Esophagus squamous epithelium (tissue), 5 donors: ENCODE measurements at regions not wholly inside any gene's neighbourhood (a gene's known extent, or its start where the extent isn't known, plus 50 kb on each side); places are given as distances from the start of the nearest gene placed in this dataset.

Source experiments
- DNase-seq: peaks from one replicate; lab custom pipeline; 2025; lab: John Stamatoyannopoulos, UW
- H3K27ac ChIP-seq, 4 donors: fragments of 200-600 bp; sonication (generic); one replicate each; pipeline ENCODE4 v1.5.1; 2016 to 2019; ENCODE audit warnings: mild to moderate bottlenecking in 1 of 4
- H3K27me3 ChIP-seq, 4 donors: fragments of 200-600 bp; sonication (generic); 1 replicate in 3 of 4; 2 replicates in 1 of 4; pipeline versions ENCODE4 v1.5.1 to v1.6.0; 2017 to 2021; ENCODE audit warnings: antibody characterized with exemption in 1 of 4
- H3K36me3 ChIP-seq, 3 donors: fragments of 200-600 bp; sonication (generic); one replicate each; pipeline ENCODE4 v1.5.1; 2016 to 2019
- H3K4me1 ChIP-seq, 3 donors: fragments of 200-600 bp; sonication (generic); one replicate each; pipeline ENCODE4 v1.5.1; 2017 to 2019
- H3K4me3 ChIP-seq, 4 donors: fragments of 200-600 bp; sonication (generic); 1 replicate in 3 of 4; 2 replicates in 1 of 4; pipeline ENCODE4 v1.5.1; 2016 to 2019; ENCODE audit warnings: mild to moderate bottlenecking in 2 of 4, moderate library complexity in 1 of 4
- H3K9me3 ChIP-seq, 3 donors: fragments of 200-600 bp; sonication (generic); one replicate each; pipeline ENCODE4 v1.5.1; 2016 to 2019
- CTCF ChIP-seq, 6 experiments: fragments of 450-650 bp in 4 of 6; fragments of 200-600 bp in 2 of 6; sonication (generic) in 2 of 6; IDR thresholded peaks; one replicate each; pipeline ENCODE4 v1.5.1; 2016 to 2019; ENCODE audit warnings: antibody characterized with exemption in 6 of 6, mild to moderate bottlenecking in 4 of 6, moderate library complexity in 4 of 6
- POLR2A ChIP-seq, 4 donors: fragments of 450-650 bp; IDR thresholded peaks; one replicate each; pipeline ENCODE4 v1.6.1; 2017; ENCODE audit warnings: antibody characterized with exemption in 4 of 4, mild to moderate bottlenecking in 4 of 4, moderate library complexity in 3 of 4
- WGBS, 2 donors: methylation state at CpG; one replicate each; pipeline ENCODE4 v1.1.5; 2018; 5-methylcytosine and 5-hydroxymethylcytosine counted together
- intact Hi-C: fragments of 100-400 bp; cut with DNase I; formaldehyde crosslinking; loops from one replicate; pipeline ENCODE4 v1.15.0; 2022
- donor health status: DM: yes; HTN: yes; CAD: no.

- Histone ChIP-seq H3K27me3 (no peaks in the 10 kb centered on the region), H3K36me3 (no peaks in the 10 kb centered on the region), H3K4me1 (peaks cover 0 to 10% (median 0%) of the 10 kb centered on the region in 3 donors), H3K9me3 (no peaks in the 10 kb centered on the region), H3K27ac (no peak overlapping the region), H3K4me3 (no peak overlapping the region)
- intact Hi-C loops, result no loop called here
- TF ChIP-seq POLR2A (IDR thresholded peaks at IDR 0.05) (no peak), CTCF (IDR thresholded peaks at IDR 0.05) (no peak)
- no peak for DNase-seq
Observed at GRCh38 chr5:74314906-74315305, 325.6 kb downstream of the ENC1 start.

GRCh38 chr5:74313896-74314295 lies 326.6 kb downstream of the ENC1 start:
- 83 to 86% methylated on average over 5 of the region's 5 CpGs for WGBS, 2 donors
- Histone ChIP-seq H3K27me3 (no peaks in the 10 kb centered on the region), H3K27ac (no peak overlapping the region), H3K4me3 (no peak overlapping the region), H3K36me3 (no peaks in the 10 kb centered on the region), H3K4me1 (peaks cover 0 to 10% (median 0%) of the 10 kb centered on the region in 3 donors), H3K9me3 (no peaks in the 10 kb centered on the region)
- no peak for TF ChIP-seq CTCF (IDR thresholded peaks at IDR 0.05)
- no peak for DNase-seq
- intact Hi-C loops, result no loop called here

- Histone ChIP-seq H3K27me3 (no peaks in the 10 kb centered on the region), H3K4me3 (no peak overlapping the region), H3K4me1 (peaks cover 0 to 10% (median 0%) of the 10 kb centered on the region in 3 donors), H3K36me3 (no peaks in the 10 kb centered on the region), H3K27ac (no peak overlapping the region), H3K9me3 (no peaks in the 10 kb centered on the region)
- no peak for DNase-seq
- TF ChIP-seq CTCF (IDR thresholded peaks at IDR 0.05), result no peak
- TF ChIP-seq POLR2A (IDR thresholded peaks at IDR 0.05), result no peak
- intact Hi-C loops, result no loop called here
- WGBS, 2 donors, result 25 to 62% methylated on average over 1 to 2 of the region's 2 CpGs
Observed at GRCh38 chr5:74312746-74313145, 327.8 kb downstream of the ENC1 start.

GRCh38 chr5:74311961-74312360 lies 328.6 kb downstream of the ENC1 start:
- no peak for DNase-seq
- peaks cover 0 to 10% (median 0%) of the 10 kb centered on the region in 3 donors for H3K4me1 ChIP-seq
- intact Hi-C loops, result no loop called here
- 86 to 100% methylated on average over 1 of the region's 1 CpG for WGBS, 2 donors
- H3K27ac ChIP-seq, result no peak overlapping the region
- H3K27me3 ChIP-seq, result no peaks in the 10 kb centered on the region
- no peaks in the 10 kb centered on the region for H3K36me3 ChIP-seq
- no peak overlapping the region for H3K4me3 ChIP-seq
- H3K9me3 ChIP-seq, result no peaks in the 10 kb centered on the region
- TF ChIP-seq POLR2A (IDR thresholded peaks at IDR 0.05) (no peak), CTCF (IDR thresholded peaks at IDR 0.05) (no peak)

- no peak overlapping the region for H3K27ac ChIP-seq
- H3K27me3 ChIP-seq, result no peaks in the 10 kb centered on the region
- WGBS, 2 donors, result 80 to 84% methylated on average over 8 of the region's 8 CpGs
- DNase-seq, result no peak
- H3K36me3 ChIP-seq, result no peaks in the 10 kb centered on the region
- TF ChIP-seq POLR2A (IDR thresholded peaks at IDR 0.05) (no peak), CTCF (IDR thresholded peaks at IDR 0.05) (no peak)
- no peak overlapping the region for H3K4me3 ChIP-seq
- H3K9me3 ChIP-seq, result no peaks in the 10 kb centered on the region
- peaks cover 0 to 7% (median 0%) of the 10 kb centered on the region in 3 donors for H3K4me1 ChIP-seq
- intact Hi-C loops, result no loop called here
Observed at GRCh38 chr5:74310997-74311930, 329.3 kb downstream of the ENC1 start.
